ENCODE measurements at regions not wholly inside any gene's neighbourhood (a gene's known extent, or its start where the extent isn't known, plus 50 kb on each side); places are given as distances from the start of the nearest gene placed in this dataset.

DNA sequence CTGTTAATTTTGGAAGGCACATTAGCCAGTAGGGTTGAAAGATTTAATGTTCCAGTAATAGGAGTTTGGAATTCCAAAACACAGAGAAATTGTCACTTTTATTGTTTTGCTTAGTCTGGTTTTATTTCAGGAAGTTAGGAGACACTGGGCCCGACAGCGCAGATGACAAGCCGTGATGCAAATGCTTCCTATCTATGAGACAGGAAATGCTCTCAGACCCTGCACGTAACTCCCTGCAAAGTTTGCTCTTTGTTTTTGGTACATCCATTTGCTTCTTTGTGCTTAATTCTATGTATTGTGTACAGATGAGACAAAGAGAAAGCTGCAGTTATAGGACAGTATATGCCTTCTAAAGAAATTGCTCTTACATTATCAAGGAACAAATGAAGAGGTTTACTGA is 201.6 kb upstream of the SGK1 start:
- no TSS peak for BruUV-seq (replicated peaks)
- no peak overlapping the region for H3K27ac ChIP-seq (ENCODE audit: extremely low read depth, low read depth, low read length)
- 0 out of 2 replicates have a peak, but pooled peaks have one; percentile 20 for TF ChIP-seq ZNF79 (CRISPR knock-in tag; IDR thresholded peaks at IDR 0.05; ENCODE audit: low read depth)
- TF ChIP-seq CREM (IDR thresholded peaks at IDR 0.05; ENCODE audit: low read depth) = peak; percentile 67
- TF ChIP-seq CBX3 (IDR thresholded peaks at IDR 0.05; ENCODE audit: borderline replicate concordance in 1 of 2, low read length in 2 of 2) = no peak
- no peak for TF ChIP-seq BRD9 (IDR thresholded peaks at IDR 0.05; ENCODE audit: low read depth, partially characterized antibody)
- no peak for TF ChIP-seq TEAD2 (tag; IDR thresholded peaks at IDR 0.05)
- TF ChIP-seq ESRRB (CRISPR knock-in tag; IDR thresholded peaks at IDR 0.05; ENCODE audit: borderline replicate concordance) = no peak
- TF ChIP-seq RBM17 (IDR thresholded peaks at IDR 0.05; ENCODE audit: borderline replicate concordance, low read depth, low read length) = no peak
- TF ChIP-seq, protein P1, sequence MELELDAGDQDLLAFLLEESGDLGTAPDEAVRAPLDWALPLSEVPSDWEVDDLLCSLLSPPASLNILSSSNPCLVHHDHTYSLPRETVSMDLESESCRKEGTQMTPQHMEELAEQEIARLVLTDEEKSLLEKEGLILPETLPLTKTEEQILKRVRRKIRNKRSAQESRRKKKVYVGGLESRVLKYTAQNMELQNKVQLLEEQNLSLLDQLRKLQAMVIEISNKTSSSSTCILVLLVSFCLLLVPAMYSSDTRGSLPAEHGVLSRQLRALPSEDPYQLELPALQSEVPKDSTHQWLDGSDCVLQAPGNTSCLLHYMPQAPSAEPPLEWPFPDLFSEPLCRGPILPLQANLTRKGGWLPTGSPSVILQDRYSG (tag; conservative IDR thresholded peaks at IDR 0.05; ENCODE audit: low read depth) = no peak
- TF ChIP-seq XRCC4 (IDR thresholded peaks at IDR 0.05; ENCODE audit: extremely low read depth, insufficient read depth, insufficient read length) = no peak
- TF ChIP-seq PML (IDR thresholded peaks at IDR 0.05; ENCODE audit: low read length) = no peak
- no peak for TF ChIP-seq MTA1 (IDR thresholded peaks at IDR 0.05; ENCODE audit: borderline replicate concordance)
- peak; percentile 48; the same call in 1 of the 2 replicates for TF ChIP-seq ELF1 (tag; IDR thresholded peaks at IDR 0.05)
- peak; percentile 79 for TF ChIP-seq ETV1 (tag; conservative IDR thresholded peaks at IDR 0.05; ENCODE audit: low read depth)
- TF ChIP-seq ZNF507 (tag; conservative IDR thresholded peaks at IDR 0.05) = no peak
- no peak for TF ChIP-seq TAF9B (IDR thresholded peaks at IDR 0.05; ENCODE audit: partially characterized antibody)
- 0 out of 2 replicates have a peak, but pooled peaks have one; percentile 12 for TF ChIP-seq EP400 (IDR thresholded peaks at IDR 0.05)

More for the DNA sequence above, 201.6 kb upstream of the SGK1 start:
- no peak overlapping the region; a peak in 1 of 4 replicates for H3K9ac ChIP-seq (ENCODE audit: insufficient read depth in 1 of 2, low read depth in 2 of 2, low read length in 2 of 2)
- intact Hi-C loops (cut with micrococcal nuclease) (no loop called here), in situ Hi-C loops (cut with MboI) (no loop called here)
- peaks cover 0 to 12% of the 10 kb centered on the region in 2 experiments; a peak in 2 of 5 replicates for H3K4me1 ChIP-seq (replicated peaks in 1 of 2; ENCODE audit: control insufficient read depth in 2 of 2, insufficient read depth in 2 of 2, low read length in 2 of 2)
- ChIA-PET CTCF (ENCODE audit: low intra/inter-chr PET ratio) (no interaction called here), POLR2A (interaction anchor here (0.6 to 0.7 kb wide), 3 partner anchors 10 to 479 kb away, joined by 3 to 4 read pairs (median 3); no protein-coding TSS in a partner anchor)
- H3K27me3 ChIP-seq (ENCODE audit: control insufficient read depth in 2 of 2, insufficient read depth in 2 of 2, low read length in 2 of 2) = no peaks in the 10 kb centered on the region; a peak in 1 of 5 replicates
- no peaks in the 10 kb centered on the region for H3K9me1 ChIP-seq (ENCODE audit: control insufficient read depth, insufficient read depth, low read length)
- ATAC-seq (peak; percentile 74), FAIRE-seq (peak; percentile 51), DNase-seq (ENCODE audit: extremely low read depth in 1 of 4, low spot score in 3 of 4) (peak in 1 of 4 experiments; percentile 58)
- H2AFZ ChIP-seq (ENCODE audit: low read depth, low read length) = peak overlapping the region; percentile 80
- H3K36me3 ChIP-seq (ENCODE audit: control insufficient read depth, insufficient read depth, low read length) = no peaks in the 10 kb centered on the region
- H3K4me2 ChIP-seq (ENCODE audit: insufficient read depth, low read length) = peak overlapping the region; percentile 23; the same call in 1 of the 2 replicates
- H4K20me1 ChIP-seq (replicated peaks; ENCODE audit: control insufficient read depth, insufficient read depth, low read length) = no peaks in the 10 kb centered on the region
- H3K9me3 ChIP-seq (replicated peaks; ENCODE audit: control insufficient read depth, insufficient read depth, low read depth, low read length) = no peaks in the 10 kb centered on the region
- no peaks in the 10 kb centered on the region for H3K79me2 ChIP-seq (ENCODE audit: control insufficient read depth, insufficient read depth, low read length)
- 1% methylated on average over 4 of the region's 4 CpGs for WGBS (ENCODE audit: insufficient coverage, low coverage, missing lambda C conversion rate)
- H3K4me3 ChIP-seq = no peak overlapping the region
